ENCODE measurements at regions not wholly inside any gene's neighbourhood (a gene's known extent, or its start where the extent isn't known, plus 50 kb on each side); places are given as distances from the start of the nearest gene placed in this dataset.

GRCh38 chr15:45829336-45830153 lies 194.7 kb downstream of the SQOR start:
- H3K27ac ChIP-seq, result no peak overlapping the region
- no peak for TF ChIP-seq CTCF (IDR thresholded peaks at IDR 0.05)
- TF ChIP-seq ZFX (IDR thresholded peaks at IDR 0.05; ENCODE audit: borderline replicate concordance), result no peak

- TF ChIP-seq CTCF (IDR thresholded peaks at IDR 0.05) (no peak), ZFX (IDR thresholded peaks at IDR 0.05; ENCODE audit: borderline replicate concordance) (no peak)
- no peak overlapping the region for H3K27ac ChIP-seq
These were observed 197.0 kb downstream of the SQOR start for GRCh38 chr15:45831787-45832186.

GRCh38 chr15:45834622-45835021 lies 199.8 kb downstream of the SQOR start:
- no peak for TF ChIP-seq CTCF (IDR thresholded peaks at IDR 0.05)
- no peak for TF ChIP-seq ZFX (IDR thresholded peaks at IDR 0.05; ENCODE audit: borderline replicate concordance)
- H3K27ac ChIP-seq, result no peak overlapping the region

- no peak overlapping the region for H3K27ac ChIP-seq
- TF ChIP-seq ZFX (IDR thresholded peaks at IDR 0.05; ENCODE audit: borderline replicate concordance), result no peak
- TF ChIP-seq CTCF (IDR thresholded peaks at IDR 0.05), result no peak
These were observed 207.3 kb downstream of the SQOR start for GRCh38 chr15:45842151-45842550.

- TF ChIP-seq CTCF (IDR thresholded peaks at IDR 0.05), result no peak
- TF ChIP-seq ZFX (IDR thresholded peaks at IDR 0.05; ENCODE audit: borderline replicate concordance), result no peak
- H3K27ac ChIP-seq, result no peak overlapping the region
These were observed 212.8 kb downstream of the SQOR start for GRCh38 chr15:45847645-45848044.

GRCh38 chr15:45849136-45849535 lies 214.3 kb downstream of the SQOR start:
- H3K27ac ChIP-seq, result no peak overlapping the region
- TF ChIP-seq CTCF (IDR thresholded peaks at IDR 0.05) (no peak), ZFX (IDR thresholded peaks at IDR 0.05; ENCODE audit: borderline replicate concordance) (no peak)

- no peak for TF ChIP-seq ZFX (IDR thresholded peaks at IDR 0.05; ENCODE audit: borderline replicate concordance)
- TF ChIP-seq CTCF (IDR thresholded peaks at IDR 0.05), result no peak
- H3K27ac ChIP-seq, result no peak overlapping the region
These were observed 219.8 kb downstream of the SQOR start for GRCh38 chr15:45854455-45855202.
